SK-N-MC (cell line): ENCODE measurements at regions not wholly inside any gene's neighbourhood (a gene's known extent, or its start where the extent isn't known, plus 50 kb on each side); places are given as distances from the start of the nearest gene placed in this dataset.

Experiments
- EZH2 ChIP-seq: fragments of 200-600 bp; sonication (generic); IDR thresholded peaks from one replicate; pipeline ENCODE4 v1.6.1; 2017; ENCODE audit warnings: antibody characterized with exemption
- POLR2AphosphoS5 ChIP-seq: IDR thresholded peaks from 2 replicates; pipeline ENCODE4 v1.6.1; 2012; ENCODE audit warnings: mild to moderate bottlenecking, low read depth, low read length, borderline replicate concordance

DNA sequence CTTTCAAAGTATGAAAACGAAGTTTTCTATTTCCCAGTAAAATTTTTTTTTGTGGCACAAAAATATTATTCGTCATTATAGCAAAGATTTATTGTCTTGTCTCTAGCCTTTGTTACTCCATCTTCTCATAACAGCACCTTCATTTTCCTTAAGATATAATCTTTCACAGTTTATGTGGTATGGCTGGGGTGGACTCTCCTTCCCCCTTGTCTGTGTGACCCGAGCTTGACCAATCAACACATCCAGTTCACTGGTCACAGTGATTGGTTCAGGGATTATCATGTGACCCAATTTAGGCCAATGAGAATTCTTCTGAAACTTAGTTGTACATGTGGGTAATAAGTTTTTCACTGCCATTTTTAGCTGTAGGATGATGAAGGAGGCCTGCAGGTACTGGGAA is 71.2 kb upstream of the DCBLD2 start:
- TF ChIP-seq POLR2AphosphoS5 (no peak), EZH2 (no peak)
